Lung (tissue), 11 donors: ENCODE measurements at regions not wholly inside any gene's neighbourhood (a gene's known extent, or its start where the extent isn't known, plus 50 kb on each side); places are given as distances from the start of the nearest gene placed in this dataset.

Experiments
- ATAC-seq: fragments of 200-7000 bp; cut with Tn5 transposase; one replicate; pipeline ENCODE4 v1.9.1; 2020; ENCODE audit warnings: moderate number of reproducible peaks; ENCODE audit not compliant: insufficient read depth, low FRiP score
- DNase-seq, 3 donors: peaks; one replicate each; pipeline ENCODE4 v3.0.0-alpha.2; 2013 to 2017
- H3K27ac ChIP-seq, 2 donors: one replicate each; pipeline ENCODE4 v1.5.1; 2013; ENCODE audit warnings: mild to moderate bottlenecking in 2 of 2, moderate library complexity in 2 of 2, control low read depth in 1 of 2, inconsistent platforms in 1 of 2, low read depth in 1 of 2, low read length in 1 of 2
- H3K27me3 ChIP-seq, 3 donors: one replicate each; pipeline ENCODE4 v1.5.1; 2013; ENCODE audit warnings: low read length in 2 of 3; ENCODE audit not compliant: control insufficient read depth in 3 of 3, insufficient read depth in 3 of 3
- H3K36me3 ChIP-seq, 4 donors: one replicate each; pipeline ENCODE4 v1.5.1; 2013; ENCODE audit warnings: low read length in 4 of 4, mild to moderate bottlenecking in 1 of 4, moderate library complexity in 1 of 4; ENCODE audit not compliant: control insufficient read depth in 4 of 4, insufficient read depth in 4 of 4
- H3K4me1 ChIP-seq, 5 donors: one replicate each; pipeline ENCODE4 v1.5.1; 2013; ENCODE audit warnings: low read length in 5 of 5, mild to moderate bottlenecking in 2 of 5, moderate library complexity in 1 of 5; ENCODE audit not compliant: control insufficient read depth in 5 of 5, insufficient read depth in 5 of 5
- H3K4me3 ChIP-seq: one replicate; pipeline ENCODE4 v1.5.1; 2013; ENCODE audit warnings: mild to moderate bottlenecking, control low read depth, moderate library complexity
- H3K9ac ChIP-seq, 2 donors: one replicate each; pipeline ENCODE4 v1.5.1; 2013; ENCODE audit warnings: low read length in 2 of 2, control low read depth in 1 of 2; ENCODE audit not compliant: insufficient read depth in 1 of 2
- H3K9me3 ChIP-seq, 4 donors: one replicate each; pipeline ENCODE4 v1.5.1; 2013; ENCODE audit warnings: low read length in 3 of 4, mild to moderate bottlenecking in 1 of 4, moderate library complexity in 1 of 4; ENCODE audit not compliant: control insufficient read depth in 4 of 4, insufficient read depth in 3 of 4
- CTCF ChIP-seq: IDR thresholded peaks from 2 replicates; pipeline ENCODE4 v1.5.1; 2012; ENCODE audit warnings: mild to moderate bottlenecking; ENCODE audit errors: control extremely low read depth, extremely low read depth
- WGBS, 2 donors: extraction: QIAGEN DNeasy Blood & Tissue Kit; methylation state at CpG; one replicate each; pipeline ENCODE4 v1.1.7; 2013; 5-methylcytosine and 5-hydroxymethylcytosine counted together
- donor health status: control.
- donor health status: control.
- donor health status: Bipolar disorder and iron deficiency.
- donor health status: healthy.
- donor health status: DM: yes; HTN: yes; CAD: no.

DNA sequence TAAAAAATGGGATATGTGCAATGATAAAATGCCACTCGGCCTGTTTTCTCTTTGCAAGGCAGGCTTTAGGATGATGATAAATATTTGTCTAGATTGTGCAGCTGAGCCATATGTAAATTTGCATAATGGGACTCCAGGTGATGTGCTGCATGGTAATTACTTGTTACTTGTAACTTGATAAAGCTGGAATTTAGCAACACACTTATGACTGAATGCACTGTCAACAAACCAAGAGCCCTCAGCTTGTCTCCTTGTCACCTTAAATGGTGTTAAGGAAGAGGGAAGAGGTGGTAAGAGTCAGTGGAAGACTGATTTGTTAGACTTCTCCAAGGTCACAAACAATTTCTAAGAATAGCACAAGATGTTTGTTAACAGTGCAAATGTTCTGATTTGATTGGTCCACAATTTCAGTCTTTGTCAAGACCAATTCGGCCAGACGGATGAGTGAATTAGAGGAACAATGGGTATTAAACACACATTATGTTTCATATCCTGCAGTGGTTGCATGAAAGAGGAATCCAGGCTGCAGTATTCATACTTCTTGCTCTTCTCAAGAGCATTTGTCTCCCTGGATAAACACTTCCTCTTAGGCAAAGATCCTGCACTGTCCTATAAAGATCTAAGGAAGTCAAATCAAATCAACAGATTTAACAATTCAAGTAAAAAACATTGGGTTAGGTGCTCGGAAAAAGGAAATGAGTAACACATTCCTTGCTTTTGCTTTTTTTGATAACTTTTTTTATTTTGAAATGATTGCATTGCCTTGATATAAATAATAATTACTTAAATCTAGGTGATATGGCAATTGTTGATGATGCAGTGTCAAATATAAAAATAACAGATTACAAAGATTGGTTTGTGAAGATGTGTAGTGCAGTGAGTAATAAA is 448.3 kb upstream of the DDI1 start:
- no peak overlapping the region for H3K27ac ChIP-seq
- H3K4me1 ChIP-seq: peaks cover 0 to 4% (median 0%) of the 10 kb centered on the region in 5 donors
- TF ChIP-seq CTCF: no peak
- peak in 1 of 3 donors; percentile 1 for DNase-seq
- H3K9ac ChIP-seq: no peak overlapping the region
- 52 to 69% methylated on average over 4 of the region's 4 CpGs for WGBS, 2 donors
- H3K36me3 ChIP-seq: no peaks in the 10 kb centered on the region
- H3K27me3 ChIP-seq: no peaks in the 10 kb centered on the region
- H3K9me3 ChIP-seq: peaks cover 0 to 3% (median 0%) of the 10 kb centered on the region in 4 donors
- H3K4me3 ChIP-seq: no peak overlapping the region
- no peak for ATAC-seq

DNA sequence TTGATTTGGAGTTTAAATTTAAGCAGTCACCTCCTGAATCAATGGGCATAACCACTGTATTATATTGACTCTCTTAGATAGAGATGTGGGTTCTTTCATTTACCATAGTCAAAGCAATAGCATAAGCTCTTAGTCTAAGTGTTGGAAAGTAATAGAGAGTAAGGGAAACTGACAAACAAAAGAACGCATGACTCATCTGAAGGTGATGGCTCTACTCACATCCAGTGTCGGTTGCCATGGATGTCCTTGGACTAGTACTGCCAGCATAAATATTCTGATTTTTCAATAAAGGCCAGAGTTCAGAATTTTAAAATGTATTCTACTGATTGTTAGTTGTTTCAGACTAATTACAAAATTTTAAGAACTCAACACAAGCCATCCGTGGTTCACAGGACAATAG is 444.9 kb upstream of the DDI1 start:
- H3K36me3 ChIP-seq: no peaks in the 10 kb centered on the region
- peaks cover 0 to 4% (median 0%) of the 10 kb centered on the region in 5 donors for H3K4me1 ChIP-seq
- no peak overlapping the region for H3K27ac ChIP-seq
- DNase-seq (no peak), ATAC-seq (no peak)
- H3K4me3 ChIP-seq: no peak overlapping the region
- TF ChIP-seq CTCF: no peak
- peaks cover 0 to 5% (median 0%) of the 10 kb centered on the region in 4 donors for H3K9me3 ChIP-seq
- WGBS, 2 donors: 60 to 79% methylated on average over 3 of the region's 3 CpGs
- no peaks in the 10 kb centered on the region for H3K27me3 ChIP-seq
- no peak overlapping the region for H3K9ac ChIP-seq

GRCh38 chr11:103594283-103594682 is 442.2 kb upstream of the DDI1 start:
- H3K9ac ChIP-seq: no peak overlapping the region
- TF ChIP-seq CTCF: no peak
- no peaks in the 10 kb centered on the region for H3K27me3 ChIP-seq
- no peak overlapping the region for H3K4me3 ChIP-seq
- H3K27ac ChIP-seq: no peak overlapping the region
- DNase-seq (no peak), ATAC-seq (peak; percentile 6)
- H3K36me3 ChIP-seq: no peaks in the 10 kb centered on the region
- H3K9me3 ChIP-seq: peaks cover 0 to 5% (median 0%) of the 10 kb centered on the region in 4 donors
- no peaks in the 10 kb centered on the region for H3K4me1 ChIP-seq

DNA sequence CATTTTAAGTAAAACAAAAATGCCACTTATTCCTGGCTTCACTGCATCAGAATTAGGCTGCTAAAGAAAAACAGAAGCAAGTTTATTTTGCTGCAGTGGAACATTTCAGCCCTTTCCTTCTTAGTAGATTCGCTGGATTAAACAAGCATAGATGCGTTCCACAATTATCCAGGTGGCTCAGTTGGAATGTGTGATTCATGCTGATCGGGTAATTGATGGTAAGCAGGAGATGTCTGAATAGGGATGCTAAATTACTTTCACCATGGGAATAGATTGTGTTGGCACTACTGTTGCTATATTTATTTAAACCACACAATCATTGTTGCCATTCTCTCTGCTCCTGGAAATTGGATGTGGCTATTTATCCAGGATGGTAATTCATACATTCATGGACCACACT is 440.1 kb upstream of the DDI1 start:
- H3K36me3 ChIP-seq: no peaks in the 10 kb centered on the region
- peaks cover 0 to 2% (median 0%) of the 10 kb centered on the region in 4 donors for H3K9me3 ChIP-seq
- no peak for DNase-seq
- ATAC-seq: no peak
- no peak for TF ChIP-seq CTCF
- no peak overlapping the region for H3K4me3 ChIP-seq
- H3K9ac ChIP-seq: no peak overlapping the region
- H3K4me1 ChIP-seq: no peaks in the 10 kb centered on the region
- WGBS, 2 donors: 91 to 93% methylated on average over 3 of the region's 3 CpGs
- no peak overlapping the region for H3K27ac ChIP-seq
- no peaks in the 10 kb centered on the region for H3K27me3 ChIP-seq
